WTC11 (cell line): ENCODE measurements at regions not wholly inside any gene's neighbourhood (a gene's known extent, or its start where the extent isn't known, plus 50 kb on each side); places are given as distances from the start of the nearest gene placed in this dataset.

Experiments used
- ATAC-seq: fragments of 200-7000 bp; cut with Tn5 transposase; 2 replicates; pipeline ENCODE4 v1.10.0; 2021; ENCODE audit warnings: mild to moderate bottlenecking, moderate library complexity
- CTCF ChIA-PET: fragments of 300-600 bp; sonication (Branson Sonifier 250); formaldehyde crosslinking; loops from one replicate; lab custom pipeline; 2021; ENCODE audit warnings: antibody characterized with exemption; lab: Charles Lee
- POLR2A ChIA-PET: fragments of 350-600 bp; sonication (Branson Sonifier 250); formaldehyde crosslinking; loops from one replicate; lab custom pipeline; 2021; ENCODE audit warnings: antibody characterized with exemption; lab: Charles Lee
- DNase-seq: peaks from one replicate; pipeline ENCODE4 v3.0.0; 2021; ENCODE audit warnings: low spot score
- H3K27ac Mint-ChIP-seq: 2 replicates; pipeline ENCODE4 v1.8.0; 2021; ENCODE audit warnings: mixed read lengths
- H3K27me3 Mint-ChIP-seq: 2 replicates; pipeline ENCODE4 v1.8.0; 2021; ENCODE audit warnings: low read depth, mild to moderate bottlenecking, moderate library complexity, mixed read lengths
- H3K36me3 Mint-ChIP-seq: 2 replicates; pipeline ENCODE4 v1.8.0; 2021; ENCODE audit warnings: mixed read lengths
- H3K4me1 Mint-ChIP-seq: 2 replicates; pipeline ENCODE4 v1.8.0; 2022; ENCODE audit warnings: mixed read lengths
- H3K4me3 Mint-ChIP-seq: 2 replicates; pipeline ENCODE4 v1.8.0; 2021; ENCODE audit warnings: mild to moderate bottlenecking, moderate library complexity, mixed read lengths
- H3K9me3 Mint-ChIP-seq: 2 replicates; pipeline ENCODE4 v1.8.0; 2021; ENCODE audit warnings: mixed read lengths
- AR ChIP-seq: fragments of 250-450 bp; sonication (Bioruptor Pico); IDR thresholded peaks from 2 replicates; pipeline ENCODE4 v1.9.0; 2021; ENCODE audit warnings: mild to moderate bottlenecking
- ATF1 ChIP-seq: sonication (generic); formaldehyde crosslinking; IDR thresholded peaks from 2 replicates; pipeline ENCODE4 v1.8.1; 2023; ENCODE audit warnings: mild to moderate bottlenecking, moderate library complexity, missing genetic modification reagents
- ATF3 ChIP-seq: sonication (generic); formaldehyde crosslinking; conservative IDR thresholded peaks from 2 replicates; pipeline ENCODE4 v1.8.1; 2022; ENCODE audit warnings: mild to moderate bottlenecking, missing genetic modification reagents
- E2F5 ChIP-seq: sonication (generic); formaldehyde crosslinking; IDR thresholded peaks from 2 replicates; pipeline ENCODE4 v1.8.1; 2022; ENCODE audit warnings: mild to moderate bottlenecking, moderate library complexity, missing genetic modification reagents
- EMX1 ChIP-seq: fragments of 250-450 bp; sonication (Bioruptor Pico); IDR thresholded peaks from 2 replicates; pipeline ENCODE4 v1.8.0; 2021; ENCODE audit warnings: mild to moderate bottlenecking
- FOXP4 ChIP-seq: sonication (generic); formaldehyde crosslinking; IDR thresholded peaks from 2 replicates; pipeline ENCODE4 v1.8.0; 2022; ENCODE audit warnings: mild to moderate bottlenecking, missing genetic modification reagents
- GRHL2 ChIP-seq: fragments of 250-450 bp; sonication (Bioruptor Pico); IDR thresholded peaks from 2 replicates; pipeline ENCODE4 v1.8.0; 2022; ENCODE audit warnings: mild to moderate bottlenecking, moderate library complexity; ENCODE audit not compliant: insufficient replicate concordance, severe bottlenecking
- IRF1 ChIP-seq: sonication (generic); formaldehyde crosslinking; IDR thresholded peaks from 2 replicates; pipeline ENCODE4 v1.8.0; 2023; ENCODE audit warnings: missing genetic modification reagents
- NFYB ChIP-seq: sonication (generic); formaldehyde crosslinking; conservative IDR thresholded peaks from 2 replicates; pipeline ENCODE4 v1.8.0; 2022; ENCODE audit warnings: low read depth, missing genetic modification reagents
- OVOL2 ChIP-seq: fragments of 250-450 bp; sonication (Bioruptor Pico); IDR thresholded peaks from 2 replicates; pipeline ENCODE4 v1.9.0; 2021; ENCODE audit warnings: mild to moderate bottlenecking, borderline replicate concordance
- PRDM15 ChIP-seq: sonication (generic); formaldehyde crosslinking; IDR thresholded peaks from 2 replicates; pipeline ENCODE4 v1.8.0; 2022; ENCODE audit warnings: missing genetic modification reagents
- PREB ChIP-seq: sonication (generic); formaldehyde crosslinking; IDR thresholded peaks from 2 replicates; pipeline ENCODE4 v1.8.1; 2022; ENCODE audit warnings: mild to moderate bottlenecking, missing genetic modification reagents, moderate library complexity, borderline replicate concordance
- SMAD3 ChIP-seq: sonication (generic); formaldehyde crosslinking; IDR thresholded peaks from 2 replicates; pipeline ENCODE4 v1.8.0; 2022; ENCODE audit warnings: missing genetic modification reagents, mild to moderate bottlenecking, borderline replicate concordance
- SP1 ChIP-seq: sonication (generic); formaldehyde crosslinking; conservative IDR thresholded peaks from 2 replicates; pipeline ENCODE4 v1.8.1; 2022; ENCODE audit warnings: missing genetic modification reagents
- TEAD4 ChIP-seq: sonication (generic); formaldehyde crosslinking; IDR thresholded peaks from 2 replicates; pipeline ENCODE4 v1.8.0; 2022; ENCODE audit warnings: mild to moderate bottlenecking, missing genetic modification reagents
- USF1 ChIP-seq: sonication (generic); formaldehyde crosslinking; IDR thresholded peaks from 2 replicates; pipeline ENCODE4 v1.8.0; 2022; ENCODE audit warnings: mild to moderate bottlenecking, missing genetic modification reagents
- ZNF121 ChIP-seq: sonication (generic); formaldehyde crosslinking; IDR thresholded peaks from 2 replicates; pipeline ENCODE4 v1.8.0; 2023; ENCODE audit warnings: missing genetic modification reagents
- ZNF423 ChIP-seq: fragments of 250-450 bp; sonication (Bioruptor Pico); IDR thresholded peaks from 2 replicates; pipeline ENCODE4 v2.1.2; 2022; ENCODE audit warnings: mild to moderate bottlenecking, moderate library complexity
- ZNF512 ChIP-seq: sonication (generic); formaldehyde crosslinking; IDR thresholded peaks from 2 replicates; pipeline ENCODE4 v1.8.1; 2022; ENCODE audit warnings: missing genetic modification reagents, borderline replicate concordance

- no peak for TF ChIP-seq IRF1 (CRISPR knock-in tag)
- TF ChIP-seq ATF3 (CRISPR knock-in tag), result no peak
- TF ChIP-seq ATF1 (CRISPR knock-in tag), result no peak
- no peak for TF ChIP-seq SP1 (CRISPR knock-in tag)
- TF ChIP-seq, all 79 proteins: peak for 0
Measured at GRCh38 chr3:80496452-80496851, 728.7 kb upstream of the ROBO1 start (continued).

- H3K4me3 Mint-ChIP-seq, result no peak overlapping the region
- no peaks in the 10 kb centered on the region for H3K27me3 Mint-ChIP-seq
- no peak overlapping the region for H3K27ac Mint-ChIP-seq
- peaks cover 6% of the 10 kb centered on the region for H3K4me1 Mint-ChIP-seq
- CTCF ChIA-PET, result no interaction called here
- H3K36me3 Mint-ChIP-seq, result no peaks in the 10 kb centered on the region
- no peaks in the 10 kb centered on the region for H3K9me3 Mint-ChIP-seq
- POLR2A ChIA-PET, result no interaction called here
- ATAC-seq (no peak), DNase-seq (no peak)
- TF ChIP-seq ZNF512 (CRISPR knock-in tag) (no peak), PREB (CRISPR knock-in tag) (no peak), FOXP4 (CRISPR knock-in tag) (no peak), ZNF121 (CRISPR knock-in tag) (no peak), EMX1 (CRISPR knock-in tag) (no peak), NFYB (CRISPR knock-in tag) (no peak), GRHL2 (CRISPR knock-in tag) (no peak), AR (CRISPR knock-in tag) (no peak), OVOL2 (CRISPR knock-in tag) (no peak), ZNF423 (CRISPR knock-in tag) (no peak), IRF1 (CRISPR knock-in tag) (no peak), SMAD3 (CRISPR knock-in tag) (no peak), PRDM15 (CRISPR knock-in tag) (no peak), USF1 (CRISPR knock-in tag) (no peak), TEAD4 (CRISPR knock-in tag) (no peak), E2F5 (no peak)
Measured at GRCh38 chr3:80492162-80492561, 724.4 kb upstream of the ROBO1 start.
